CD4-positive, alpha-beta T cell treated with Interleukin-10 for 1 hour (primary cell): ENCODE measurements at regions not wholly inside any gene's neighbourhood (a gene's known extent, or its start where the extent isn't known, plus 50 kb on each side); places are given as distances from the start of the nearest gene placed in this dataset.

Experiments used
- DNase-seq: peaks from one replicate; pipeline ENCODE4 v3.0.0-alpha.2; 2020

DNA sequence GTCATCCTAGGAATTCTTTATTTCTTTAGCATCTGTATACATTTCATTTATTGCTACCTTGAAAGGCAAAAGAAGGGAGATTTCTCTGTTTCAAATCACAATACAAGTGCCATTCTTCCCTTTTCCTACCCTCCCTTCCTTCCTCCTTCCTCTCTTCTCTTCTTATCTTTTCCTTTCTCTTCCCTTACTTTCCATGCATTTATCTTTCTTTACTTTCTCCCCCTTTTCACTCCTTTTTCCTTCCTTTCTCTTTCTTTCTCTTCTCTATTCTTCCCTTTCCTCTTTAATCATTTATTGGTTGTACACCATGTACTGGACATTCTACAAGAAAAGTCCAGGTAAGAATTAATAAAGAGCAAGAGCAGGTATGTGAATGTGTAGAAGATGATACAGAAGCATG is 251.0 kb upstream of the PEX5L start:
- DNase-seq, result no peak

DNA sequence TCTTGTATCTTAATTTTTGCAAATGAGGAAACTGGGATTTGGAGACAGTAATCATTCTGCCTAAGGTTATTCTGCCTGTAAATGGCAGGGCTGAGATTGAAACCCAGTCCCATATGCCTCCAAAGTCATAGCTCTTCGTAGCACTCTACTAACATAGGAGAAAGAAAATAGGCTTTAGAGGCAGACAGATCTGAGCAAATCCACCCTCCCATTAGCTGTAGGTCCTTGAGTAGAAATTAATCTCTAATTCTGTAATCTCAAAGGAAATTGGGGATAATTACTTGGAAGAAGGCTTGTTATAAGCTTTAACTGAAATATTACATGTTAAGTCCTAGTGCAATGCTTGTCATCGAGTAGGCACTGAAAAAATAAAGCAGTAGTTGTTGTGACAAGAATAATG is 252.1 kb upstream of the PEX5L start:
- no peak for DNase-seq

DNA sequence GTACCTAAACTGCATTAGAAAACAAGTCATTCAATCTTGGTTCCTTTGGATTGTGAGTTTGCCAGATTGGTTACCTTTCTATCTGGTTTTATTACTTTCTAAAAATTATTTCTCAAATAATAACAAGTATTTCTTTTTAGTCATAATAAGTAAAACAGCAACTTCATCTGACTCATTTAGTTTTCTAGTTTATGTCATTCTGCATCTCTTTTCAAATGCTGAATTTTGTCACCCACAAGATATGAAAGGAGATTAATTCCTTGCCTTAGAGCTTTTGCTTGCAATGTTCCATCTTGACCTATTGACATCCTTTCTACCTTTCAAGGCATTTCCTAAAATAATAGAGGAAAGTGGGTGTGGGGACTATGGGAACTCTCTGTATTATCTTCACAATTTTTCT is 253.6 kb upstream of the PEX5L start:
- no peak for DNase-seq

DNA sequence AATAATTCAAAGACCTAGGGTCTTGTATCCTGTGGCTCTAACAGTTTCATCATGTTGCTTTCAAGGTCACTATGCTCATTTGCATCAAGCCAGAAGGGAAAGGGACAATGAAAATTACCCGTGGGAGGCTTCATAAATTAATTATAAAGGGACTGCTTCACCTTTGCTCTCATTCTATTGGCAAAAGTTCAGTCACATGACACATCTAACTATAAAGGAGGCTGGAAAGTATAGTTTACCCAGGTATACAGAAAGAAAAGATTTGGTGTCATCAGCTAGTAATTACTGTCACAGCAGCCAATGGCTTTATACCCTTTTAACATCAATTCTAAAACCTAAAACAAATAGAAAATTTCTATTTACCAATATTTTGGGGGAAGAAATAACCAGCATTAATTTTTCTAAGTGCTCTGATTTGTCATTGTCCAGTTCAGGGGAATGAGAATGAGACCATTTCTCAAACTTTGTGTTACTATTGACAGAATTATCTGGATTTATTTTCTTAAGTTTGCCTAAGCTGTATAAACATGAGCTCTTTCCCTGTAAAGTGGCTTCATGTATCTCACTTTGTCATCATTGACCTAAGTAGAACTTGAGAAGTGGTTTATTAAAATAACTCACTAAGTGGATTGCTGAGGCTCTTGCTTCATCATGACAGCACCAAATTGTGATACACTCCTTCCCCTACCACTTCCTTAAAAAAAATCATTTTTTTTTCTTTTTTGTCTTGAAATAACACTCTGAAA is 257.7 kb upstream of the PEX5L start:
- no peak for DNase-seq

DNA sequence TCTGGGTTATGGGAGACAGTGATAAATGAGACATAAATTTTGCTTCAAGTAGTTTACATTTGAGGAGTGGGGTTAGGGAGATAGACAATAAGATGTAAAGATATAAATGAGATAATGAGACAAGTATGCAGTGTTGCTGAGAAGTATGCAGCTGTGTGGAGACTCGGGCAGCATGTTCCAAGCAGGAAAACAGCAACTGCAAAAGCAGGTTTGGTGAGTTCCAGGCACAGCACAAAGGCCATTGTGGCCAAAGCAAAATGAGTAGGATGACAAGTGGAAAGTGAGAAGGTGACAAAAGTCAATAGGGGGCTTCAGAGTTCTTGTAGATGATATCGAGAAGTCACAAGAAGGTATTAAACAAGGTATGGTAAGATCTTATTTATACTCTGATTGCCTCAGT is 259.1 kb upstream of the PEX5L start:
- no peak for DNase-seq

DNA sequence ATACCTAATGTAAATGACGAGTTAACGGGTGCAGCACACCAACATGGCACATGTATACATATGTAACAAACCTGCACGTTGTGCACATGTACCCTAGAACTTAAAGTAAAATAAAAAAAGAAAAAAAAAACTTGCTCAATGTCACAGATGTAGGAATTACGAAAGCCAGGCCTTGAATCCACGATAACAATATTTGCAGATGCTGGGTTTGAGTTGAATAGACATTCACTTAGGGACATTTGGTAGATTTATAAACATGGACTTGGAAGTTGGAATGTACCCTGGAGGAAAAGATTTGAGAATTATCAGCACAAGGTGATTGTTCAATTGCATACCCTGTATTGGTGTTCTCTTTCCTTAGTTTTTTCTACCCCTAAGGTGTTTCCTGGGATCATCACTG is 260.2 kb upstream of the PEX5L start:
- DNase-seq, result no peak

DNA sequence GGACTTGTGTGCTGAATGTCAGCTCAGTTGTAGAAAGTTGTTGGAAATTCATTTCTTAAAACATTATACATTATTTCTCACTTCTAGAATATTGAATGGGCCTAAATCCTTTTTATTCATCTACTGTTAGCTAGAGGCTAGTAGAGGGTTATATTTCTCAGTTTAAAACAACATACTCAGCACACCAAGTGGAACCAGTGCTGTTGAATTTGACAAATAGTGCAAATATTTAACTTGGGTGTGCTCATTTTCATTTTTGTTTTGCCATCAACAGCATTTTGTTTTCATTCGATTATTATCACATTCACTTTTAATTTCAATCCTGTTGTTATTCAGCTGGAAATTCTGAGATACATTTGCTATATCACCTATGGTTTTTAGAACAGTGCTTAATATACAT is 269.4 kb upstream of the PEX5L start:
- no peak for DNase-seq

DNA sequence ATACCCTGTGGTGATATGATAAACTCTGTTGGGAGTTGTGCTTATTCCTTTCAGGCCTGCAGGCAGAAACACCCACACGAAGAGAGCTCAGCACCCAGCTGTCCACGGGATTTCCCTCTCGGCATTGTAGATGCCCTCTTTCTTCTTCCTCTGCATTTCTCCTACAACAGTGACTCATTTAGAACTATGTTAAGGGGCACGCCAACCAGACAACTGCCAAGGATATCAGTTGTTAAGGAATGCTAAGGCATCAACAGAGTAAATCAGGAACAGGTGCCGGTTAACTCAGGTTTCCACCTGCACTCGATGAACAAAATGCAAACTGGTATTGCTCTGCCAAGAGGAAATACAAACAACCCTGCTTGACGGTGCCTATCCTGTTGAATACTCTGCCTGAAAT is 270.0 kb upstream of the PEX5L start:
- no peak for DNase-seq

DNA sequence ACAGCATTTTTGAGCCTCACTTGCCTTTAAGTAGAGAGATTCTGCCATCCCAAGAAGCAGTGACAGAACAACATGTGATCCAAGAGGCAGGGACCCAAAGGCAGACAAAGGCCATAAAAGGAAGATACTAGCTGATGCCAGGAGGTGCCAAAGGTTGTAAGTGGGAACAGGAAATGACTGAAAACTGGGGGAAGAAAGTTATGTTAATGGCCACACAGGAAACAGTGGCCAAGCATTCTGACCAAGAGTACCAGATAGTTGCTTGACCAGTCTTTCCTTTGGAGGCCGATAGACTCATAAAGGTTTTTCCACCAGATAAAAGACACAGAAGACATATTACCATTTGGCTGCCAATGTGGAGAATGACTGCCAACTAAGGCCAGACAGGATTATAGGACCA is 274.5 kb upstream of the PEX5L start:
- DNase-seq, result no peak

DNA sequence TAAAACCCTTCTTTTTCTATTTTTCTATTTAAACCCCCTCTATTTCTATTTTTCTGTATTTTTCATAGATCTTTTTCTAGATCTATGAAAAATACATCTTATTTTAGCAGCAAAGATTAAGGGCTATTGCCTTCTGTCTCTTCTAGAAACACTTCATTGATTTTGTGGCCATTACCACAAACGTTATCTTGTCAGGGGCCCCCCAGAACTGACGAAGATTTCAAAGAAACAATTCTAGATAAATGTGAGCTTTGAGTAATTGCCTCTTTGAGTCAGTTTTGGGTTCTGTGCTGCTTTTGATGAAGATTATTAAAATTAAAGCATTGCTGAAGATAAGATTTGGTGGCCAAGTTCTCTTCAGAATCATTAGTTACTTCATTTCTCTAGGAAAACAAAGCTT is 279.6 kb upstream of the PEX5L start:
- no peak for DNase-seq

DNA sequence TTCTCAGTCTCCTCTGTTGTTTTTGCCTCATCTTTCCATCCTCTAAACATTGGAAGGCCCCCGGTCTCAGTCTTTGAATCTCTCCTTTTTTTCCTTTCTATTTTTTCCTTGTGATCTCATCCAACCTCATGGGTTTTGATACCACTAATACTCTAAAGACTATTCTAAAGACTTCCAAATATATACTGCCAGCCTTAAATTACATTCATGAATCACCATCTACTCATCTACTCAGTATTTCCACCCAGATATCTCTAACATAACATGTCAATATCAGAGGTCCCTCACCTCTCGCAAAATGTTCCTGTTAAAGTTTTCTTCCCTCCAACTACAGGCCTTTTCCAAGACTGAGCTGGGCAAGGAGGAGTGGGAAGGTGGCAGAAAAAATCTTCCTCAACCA is 282.5 kb upstream of the TTC14 start:
- DNase-seq, result no peak

DNA sequence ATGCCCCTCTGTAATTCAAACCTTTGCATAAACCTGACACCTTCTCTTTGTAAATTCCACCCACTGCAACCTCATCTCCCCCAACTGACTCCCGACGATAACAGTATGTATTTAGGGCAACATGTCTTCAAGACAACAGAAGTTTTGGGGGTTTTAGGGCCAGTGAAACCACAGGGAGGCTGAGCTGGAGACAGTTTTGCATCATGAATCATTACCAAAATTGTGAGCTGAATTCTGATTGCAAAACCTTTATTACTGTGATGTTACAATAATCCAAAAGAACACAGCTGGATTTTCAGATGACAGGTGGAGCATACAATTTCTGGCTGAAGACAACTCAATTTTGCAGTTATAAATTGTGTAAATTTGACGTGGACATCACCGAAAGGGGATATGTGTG is 281.3 kb upstream of the TTC14 start:
- DNase-seq, result no peak

DNA sequence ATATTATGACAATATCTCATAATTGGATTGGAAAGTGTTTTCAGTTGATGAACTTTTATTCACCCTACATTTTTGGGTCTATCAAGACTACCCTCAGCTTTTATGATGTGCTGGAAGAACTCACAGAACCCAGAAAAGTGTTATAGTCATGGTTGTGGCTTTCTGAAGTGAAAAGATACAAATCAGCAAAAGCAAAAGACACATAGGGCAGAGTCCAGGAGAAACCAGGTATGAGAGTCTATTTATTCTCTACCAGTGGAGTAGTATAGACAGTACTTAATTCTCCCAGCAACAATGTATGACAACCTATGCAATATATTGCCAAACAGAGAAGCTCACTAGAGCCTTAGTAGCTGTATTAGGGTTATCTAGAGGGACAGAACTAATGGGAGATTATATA is 280.4 kb upstream of the TTC14 start:
- DNase-seq, result no peak

DNA sequence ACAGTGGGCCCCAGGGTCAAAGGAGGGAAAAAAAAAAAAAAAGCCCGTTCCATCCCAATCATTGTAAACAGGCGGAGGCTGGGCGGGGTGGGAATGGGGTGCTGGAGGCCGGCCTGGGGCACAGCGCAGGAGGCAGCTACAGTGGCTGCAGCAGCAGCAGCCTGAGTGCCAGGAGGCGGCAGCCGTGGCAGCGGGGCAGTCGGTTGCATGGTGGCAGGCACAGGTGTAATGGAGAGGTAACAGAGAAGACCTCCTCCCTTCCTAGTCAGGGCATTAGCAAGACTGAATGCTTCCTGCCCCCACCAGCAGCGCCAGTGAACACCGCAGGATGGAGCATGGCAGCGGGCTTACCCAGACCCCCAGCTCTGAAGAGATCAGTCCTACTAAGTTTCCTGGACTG is 279.1 kb upstream of the TTC14 start:
- no peak for DNase-seq

DNA sequence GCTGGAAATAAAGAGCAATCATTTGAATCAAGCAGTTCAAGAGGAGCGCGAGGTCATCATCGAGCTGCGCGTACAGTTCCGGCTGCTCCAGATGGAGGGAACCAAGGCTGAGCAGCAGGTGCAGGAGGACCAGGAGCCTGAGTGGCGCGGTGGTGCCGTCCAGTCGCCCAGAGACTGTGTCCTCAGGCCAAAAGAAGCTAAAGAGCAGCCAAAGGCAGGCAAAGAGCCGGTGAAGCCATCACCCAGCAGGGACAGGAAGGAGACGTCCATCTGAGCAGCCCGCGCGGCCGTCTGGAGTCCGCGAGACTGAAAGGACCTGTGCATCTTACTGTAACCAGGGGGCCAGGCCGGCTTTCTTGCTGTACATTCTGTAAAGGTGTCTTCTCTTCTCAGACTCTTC is 277.2 kb upstream of the TTC14 start:
- no peak for DNase-seq

DNA sequence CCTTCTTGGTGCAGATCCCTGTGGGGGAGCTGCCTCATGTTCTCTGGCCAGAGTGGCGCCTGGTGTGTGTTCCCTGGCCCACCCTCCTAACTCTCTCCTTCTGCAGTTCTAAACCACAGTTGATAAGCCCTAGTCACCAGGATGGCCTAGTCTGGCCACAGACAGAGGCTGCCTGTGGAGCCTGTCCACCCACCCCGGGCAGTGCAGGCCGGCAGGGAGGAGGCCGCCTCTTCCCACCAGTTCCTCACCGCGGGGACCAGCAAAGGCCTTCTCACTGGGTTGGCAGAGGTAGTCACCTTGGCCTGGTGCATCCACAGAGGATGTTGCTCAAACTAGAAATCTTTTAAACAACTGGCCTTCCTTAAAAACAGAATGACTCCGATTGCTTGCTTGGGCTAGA is 276.4 kb upstream of the TTC14 start:
- no peak for DNase-seq

DNA sequence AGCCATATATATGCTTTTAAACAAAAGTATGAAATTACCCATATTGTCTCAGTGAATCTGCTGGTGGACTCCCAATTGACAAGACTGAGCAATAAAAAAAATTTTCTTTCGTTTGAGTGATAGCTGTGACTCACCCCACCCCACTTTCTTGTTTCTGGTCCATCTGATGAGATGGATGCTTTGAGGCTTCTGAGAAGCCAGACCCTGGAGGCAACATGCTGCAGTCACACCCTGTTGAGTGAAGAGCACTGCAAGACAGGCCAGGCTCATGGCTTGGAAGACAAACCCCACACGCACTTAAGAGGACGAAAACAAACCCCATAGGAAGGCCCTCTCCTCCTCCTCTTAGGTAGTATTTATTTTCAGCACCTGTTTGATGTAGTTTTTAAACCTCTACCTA is 276.0 kb upstream of the TTC14 start:
- no peak for DNase-seq

DNA sequence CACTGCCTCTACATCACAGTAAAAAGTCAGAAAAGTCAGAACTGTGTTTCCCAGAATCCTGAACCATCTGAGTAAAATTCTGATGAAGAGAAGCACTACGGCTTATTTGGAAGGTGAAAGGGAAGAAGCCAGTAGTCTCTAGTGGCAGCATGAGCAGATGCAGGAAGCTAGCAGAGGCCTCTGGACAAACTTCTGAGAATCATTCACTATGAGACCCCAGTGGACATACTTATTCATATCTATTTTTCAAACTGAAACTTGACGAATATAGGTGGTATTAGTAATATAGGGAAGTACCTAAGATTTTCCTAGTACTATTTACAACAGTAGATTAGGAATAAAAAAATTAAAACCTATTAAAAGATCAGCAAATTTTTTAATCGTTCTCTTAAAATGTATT is 272.8 kb upstream of the TTC14 start:
- no peak for DNase-seq

DNA sequence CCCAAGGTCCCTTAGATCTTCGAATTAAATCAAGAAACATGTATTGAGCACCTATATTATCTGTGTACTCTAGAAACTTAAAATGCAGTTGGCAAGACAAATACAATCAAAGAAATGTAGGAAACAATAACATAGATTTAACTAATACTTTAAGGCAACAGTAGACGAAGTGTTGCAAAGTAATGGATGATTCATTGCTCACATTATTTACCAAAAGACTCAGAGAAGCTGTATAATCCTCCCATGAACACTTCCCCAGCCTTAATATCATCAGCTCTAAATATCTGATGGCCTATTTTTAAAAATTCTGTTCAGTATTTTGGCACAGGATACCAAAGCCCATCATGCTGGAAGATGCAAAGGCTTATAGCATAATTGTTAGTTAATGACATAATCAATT is 272.1 kb upstream of the TTC14 start:
- DNase-seq, result no peak

DNA sequence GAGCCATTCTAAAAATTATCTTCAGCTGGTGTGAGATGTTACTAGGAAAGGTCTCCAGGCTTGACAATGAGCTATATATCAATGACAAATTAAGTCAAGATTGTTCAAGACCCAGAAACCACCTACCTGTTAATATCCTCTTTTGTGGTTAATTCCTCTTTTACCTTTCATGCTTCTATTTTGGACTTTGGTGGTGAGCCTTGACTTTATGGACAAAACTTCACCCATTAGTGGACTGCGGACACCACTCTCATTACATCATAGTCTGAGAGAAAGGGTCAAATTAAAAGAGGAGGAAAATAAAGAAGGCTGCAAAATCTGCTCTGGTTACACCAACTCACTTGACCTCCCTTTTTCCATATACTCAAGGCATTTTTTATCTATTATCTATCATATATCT is 271.5 kb upstream of the TTC14 start:
- DNase-seq, result no peak

DNA sequence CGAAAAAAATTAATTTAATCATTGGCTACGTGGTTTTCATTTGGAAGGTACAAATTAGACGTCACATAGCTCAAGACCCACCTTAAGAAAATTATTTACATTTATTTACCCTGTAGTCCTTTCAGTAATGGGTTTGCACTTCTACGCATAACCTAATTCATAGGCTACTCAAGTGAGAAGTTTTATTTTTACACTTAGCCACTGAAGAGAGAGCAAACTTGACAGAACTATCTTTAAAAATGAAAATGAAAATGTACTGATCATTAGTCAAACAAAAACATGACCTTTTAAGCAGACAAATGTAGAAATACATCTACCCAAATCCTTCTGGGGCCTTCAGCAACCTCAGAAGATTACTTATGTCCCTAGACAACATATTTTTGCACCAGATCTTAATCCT is 269.4 kb upstream of the TTC14 start:
- DNase-seq, result no peak

DNA sequence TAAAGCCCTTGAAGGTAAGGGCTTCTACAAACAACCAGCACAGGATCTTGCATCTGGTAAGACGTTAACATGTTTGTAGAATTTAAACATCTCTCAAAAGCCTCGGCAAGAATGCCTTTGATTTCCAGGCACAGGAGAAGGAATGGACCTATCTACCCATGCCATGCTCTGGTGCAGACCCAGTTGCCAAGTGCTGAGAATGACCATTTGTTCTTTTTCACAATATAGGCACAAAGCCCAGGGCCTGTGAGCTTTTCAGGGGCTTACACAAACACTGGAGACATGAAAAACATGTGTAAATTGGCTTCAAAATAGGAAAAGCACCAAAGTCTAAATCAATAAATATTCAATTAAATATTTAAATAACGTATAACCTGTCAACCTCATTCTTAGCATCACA is 266.9 kb upstream of the TTC14 start:
- no peak for DNase-seq

DNA sequence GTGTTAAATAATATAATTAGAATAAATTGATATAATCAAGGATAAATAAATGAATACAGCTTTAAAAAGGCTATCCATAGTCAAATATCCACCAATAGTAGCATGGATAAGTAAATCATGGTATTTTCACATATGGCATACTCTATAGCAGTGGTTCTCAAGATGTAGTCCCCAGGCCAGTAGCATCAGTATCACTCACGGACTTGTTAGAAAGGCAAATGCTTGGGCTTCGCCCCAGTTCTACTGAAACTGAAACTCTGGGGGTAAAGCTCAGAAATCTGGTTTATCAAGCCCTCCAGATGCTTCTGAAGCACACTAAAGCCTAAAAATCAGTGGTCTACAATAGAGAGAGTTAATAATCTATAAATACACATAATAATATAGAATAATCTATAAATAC is 261.6 kb upstream of the TTC14 start:
- DNase-seq, result no peak

DNA sequence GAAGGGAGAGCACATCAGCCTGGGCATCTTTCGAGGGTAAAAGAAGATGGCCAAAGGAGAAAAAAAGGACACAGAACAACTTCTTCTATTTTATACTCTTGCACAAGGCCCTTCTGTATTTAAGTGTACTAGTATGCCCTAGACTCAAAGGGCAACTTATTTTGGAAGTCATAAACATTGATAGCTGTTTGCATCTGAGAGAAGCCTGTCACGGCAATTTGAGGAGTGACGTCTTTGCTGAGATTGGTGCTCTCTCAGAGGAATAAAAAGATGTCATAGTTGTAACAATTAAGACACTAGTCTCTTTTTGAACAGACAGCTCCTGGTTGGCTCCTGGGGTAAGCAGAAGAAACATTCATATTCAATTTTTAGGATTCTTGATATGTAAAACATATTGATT is 260.4 kb upstream of the TTC14 start:
- no peak for DNase-seq

DNA sequence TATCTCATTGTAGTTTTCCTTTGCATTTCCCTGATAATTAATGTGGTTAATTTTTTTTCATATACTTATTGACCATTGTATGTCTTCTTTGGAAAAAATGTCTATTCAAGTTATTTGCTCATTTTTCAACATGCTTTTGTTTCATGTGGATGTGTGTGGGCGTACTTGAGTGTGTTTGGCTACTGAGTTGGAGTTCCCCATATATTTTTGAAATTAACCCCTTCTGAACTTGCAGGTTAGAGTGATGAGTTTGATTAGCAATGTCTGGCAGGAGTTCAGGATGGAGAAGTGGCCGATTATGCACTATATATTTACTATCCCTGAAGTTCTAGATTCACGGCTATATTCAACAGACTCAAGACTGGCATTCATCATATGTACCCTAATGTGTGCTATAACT is 250.4 kb upstream of the TTC14 start:
- DNase-seq, result no peak

DNA sequence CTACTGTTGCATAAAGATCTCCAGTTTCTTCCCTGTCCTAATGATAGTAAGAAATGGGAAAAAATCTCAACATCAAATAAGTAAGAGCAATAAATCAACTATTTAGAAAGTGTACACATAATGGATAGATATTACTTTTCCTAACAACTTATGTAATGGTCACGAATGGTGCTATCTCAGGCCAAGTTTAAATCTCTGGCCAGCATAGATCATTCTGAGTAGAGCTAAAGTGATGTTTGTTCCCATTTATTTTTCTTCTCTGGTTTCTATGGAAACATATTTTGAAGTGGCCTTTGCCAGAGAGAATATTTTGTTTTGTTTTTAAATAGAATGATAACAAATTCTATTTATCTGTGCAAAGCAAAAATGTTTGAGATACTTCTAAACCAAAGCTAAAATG is 249.7 kb upstream of the TTC14 start:
- no peak for DNase-seq
